BE2C (cell line): ENCODE measurements at regions not wholly inside any gene's neighbourhood (a gene's known extent, or its start where the extent isn't known, plus 50 kb on each side); places are given as distances from the start of the nearest gene placed in this dataset.
A peak's percentile ranks its signal among the peaks of the same experiment; 100 is the strongest.

ENCODE experiments used
- DNase-seq: peaks from one replicate; pipeline ENCODE4 v3.0.0-alpha.2; 2020
- H3K27me3 ChIP-seq: fragments of 250-450 bp; sonication (Bioruptor Pico); 2 replicates; pipeline ENCODE4 v1.5.1; 2020; ENCODE audit warnings: mild to moderate bottlenecking
- H3K36me3 ChIP-seq: fragments of 250-450 bp; sonication (Bioruptor Pico); 2 replicates; pipeline ENCODE4 v1.5.1; 2020; ENCODE audit warnings: mild to moderate bottlenecking
- H3K4me1 ChIP-seq: fragments of 250-450 bp; sonication (Bioruptor Pico); 2 replicates; pipeline ENCODE4 v1.5.1; 2020
- H3K4me3 ChIP-seq: 2 replicates; pipeline ENCODE4 v1.5.1; 2011; ENCODE audit warnings: low read depth, low read length
- H3K9me3 ChIP-seq: fragments of 250-450 bp; sonication (Bioruptor Pico); 2 replicates; pipeline ENCODE4 v1.5.1; 2020
- TF ChIP-seq, protein P1 (sequence below): IDR thresholded peaks from 2 replicates; pipeline ENCODE4 v1.5.1; 2012; ENCODE audit warnings: mild to moderate bottlenecking, low read depth, low read length

DNA sequence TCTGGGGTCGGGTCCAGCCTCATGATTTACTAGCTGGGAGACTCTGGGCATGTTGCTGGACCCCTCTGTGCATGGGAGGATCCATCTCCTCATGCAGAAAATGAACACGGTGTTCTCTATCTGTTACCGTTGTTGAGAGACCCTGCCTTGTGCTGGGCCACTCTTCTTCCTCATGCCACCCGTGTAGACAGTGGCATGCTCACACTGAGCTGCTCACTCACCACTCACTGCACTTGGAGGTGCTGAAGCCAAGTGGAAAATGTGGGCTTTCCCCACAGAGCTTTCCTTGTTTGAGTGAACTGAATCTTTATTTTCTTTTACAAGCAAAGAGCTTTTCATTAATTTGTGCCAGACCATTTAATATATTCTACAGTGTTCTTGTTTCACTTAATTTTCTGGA, 77.5 kb upstream of the GDF10 start:
- H3K4me1 ChIP-seq, result no peaks in the 10 kb centered on the region
- DNase-seq, result no peak
- no peak overlapping the region for H3K4me3 ChIP-seq
- H3K27me3 ChIP-seq, result no peaks in the 10 kb centered on the region
- H3K36me3 ChIP-seq, result no peaks in the 10 kb centered on the region
- H3K9me3 ChIP-seq, result no peaks in the 10 kb centered on the region
- TF ChIP-seq, protein P1, sequence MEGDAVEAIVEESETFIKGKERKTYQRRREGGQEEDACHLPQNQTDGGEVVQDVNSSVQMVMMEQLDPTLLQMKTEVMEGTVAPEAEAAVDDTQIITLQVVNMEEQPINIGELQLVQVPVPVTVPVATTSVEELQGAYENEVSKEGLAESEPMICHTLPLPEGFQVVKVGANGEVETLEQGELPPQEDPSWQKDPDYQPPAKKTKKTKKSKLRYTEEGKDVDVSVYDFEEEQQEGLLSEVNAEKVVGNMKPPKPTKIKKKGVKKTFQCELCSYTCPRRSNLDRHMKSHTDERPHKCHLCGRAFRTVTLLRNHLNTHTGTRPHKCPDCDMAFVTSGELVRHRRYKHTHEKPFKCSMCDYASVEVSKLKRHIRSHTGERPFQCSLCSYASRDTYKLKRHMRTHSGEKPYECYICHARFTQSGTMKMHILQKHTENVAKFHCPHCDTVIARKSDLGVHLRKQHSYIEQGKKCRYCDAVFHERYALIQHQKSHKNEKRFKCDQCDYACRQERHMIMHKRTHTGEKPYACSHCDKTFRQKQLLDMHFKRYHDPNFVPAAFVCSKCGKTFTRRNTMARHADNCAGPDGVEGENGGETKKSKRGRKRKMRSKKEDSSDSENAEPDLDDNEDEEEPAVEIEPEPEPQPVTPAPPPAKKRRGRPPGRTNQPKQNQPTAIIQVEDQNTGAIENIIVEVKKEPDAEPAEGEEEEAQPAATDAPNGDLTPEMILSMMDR, result no peak

DNA sequence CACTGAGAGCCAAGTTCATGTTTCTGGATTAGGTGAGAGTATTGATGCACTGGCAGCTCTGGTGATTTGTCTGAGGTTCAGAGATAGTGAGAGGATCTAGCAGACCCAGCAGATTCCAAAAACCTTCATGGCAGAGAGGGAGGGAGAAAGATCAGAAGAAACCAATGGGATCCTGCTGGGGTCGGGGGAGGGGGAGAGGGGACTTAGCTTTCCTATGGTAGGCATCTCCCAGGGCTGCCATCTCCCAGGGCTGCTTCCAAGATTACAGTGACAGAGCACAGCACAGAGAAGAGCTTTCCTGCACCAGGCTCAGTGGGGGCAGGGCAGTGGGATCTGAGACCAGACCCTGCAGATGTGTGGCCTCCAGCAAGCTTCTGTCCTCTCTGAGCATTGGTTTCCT, 76.8 kb upstream of the GDF10 start:
- H3K4me3 ChIP-seq, result no peak overlapping the region
- H3K36me3 ChIP-seq, result no peaks in the 10 kb centered on the region
- H3K4me1 ChIP-seq, result no peaks in the 10 kb centered on the region
- TF ChIP-seq, protein P1, result no peak
- DNase-seq, result no peak
- no peaks in the 10 kb centered on the region for H3K27me3 ChIP-seq
- no peaks in the 10 kb centered on the region for H3K9me3 ChIP-seq

DNA sequence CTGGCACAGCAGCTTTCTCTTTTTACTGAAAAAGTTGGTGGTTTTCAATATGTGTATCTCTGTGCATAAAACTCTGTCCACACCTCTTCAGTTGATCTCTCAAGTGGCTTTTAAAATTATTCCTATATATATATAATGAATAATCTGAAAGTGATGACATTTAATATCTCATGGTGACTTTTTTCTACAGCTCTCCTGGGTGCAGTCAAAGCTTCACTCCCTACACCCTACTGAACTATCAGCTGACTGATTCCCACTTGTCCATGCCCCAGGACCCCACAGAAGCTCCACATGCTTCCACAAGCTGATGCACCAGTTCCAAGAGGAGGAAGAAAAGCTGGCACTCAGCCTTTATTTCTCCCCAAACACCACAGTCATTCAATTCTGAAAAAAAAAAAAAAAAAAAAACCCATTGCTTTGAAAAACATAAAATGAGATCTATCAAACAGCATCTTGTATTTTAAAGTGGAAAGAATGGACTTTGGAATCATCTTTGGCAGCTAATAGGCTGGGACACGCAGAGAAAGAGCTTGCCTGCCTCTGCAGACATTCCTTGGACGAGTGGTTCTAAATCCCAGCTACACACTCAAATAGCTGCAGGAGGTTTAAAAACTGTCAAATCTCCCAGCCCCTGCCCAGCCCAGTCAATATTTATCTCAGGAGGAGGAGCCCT, 75.3 kb upstream of the GDF10 start:
- Histone ChIP-seq H3K36me3 (no peaks in the 10 kb centered on the region), H3K4me3 (no peak overlapping the region), H3K9me3 (no peaks in the 10 kb centered on the region), H3K4me1 (no peaks in the 10 kb centered on the region), H3K27me3 (no peaks in the 10 kb centered on the region)
- no peak for DNase-seq
- TF ChIP-seq, protein P1, result no peak

DNA sequence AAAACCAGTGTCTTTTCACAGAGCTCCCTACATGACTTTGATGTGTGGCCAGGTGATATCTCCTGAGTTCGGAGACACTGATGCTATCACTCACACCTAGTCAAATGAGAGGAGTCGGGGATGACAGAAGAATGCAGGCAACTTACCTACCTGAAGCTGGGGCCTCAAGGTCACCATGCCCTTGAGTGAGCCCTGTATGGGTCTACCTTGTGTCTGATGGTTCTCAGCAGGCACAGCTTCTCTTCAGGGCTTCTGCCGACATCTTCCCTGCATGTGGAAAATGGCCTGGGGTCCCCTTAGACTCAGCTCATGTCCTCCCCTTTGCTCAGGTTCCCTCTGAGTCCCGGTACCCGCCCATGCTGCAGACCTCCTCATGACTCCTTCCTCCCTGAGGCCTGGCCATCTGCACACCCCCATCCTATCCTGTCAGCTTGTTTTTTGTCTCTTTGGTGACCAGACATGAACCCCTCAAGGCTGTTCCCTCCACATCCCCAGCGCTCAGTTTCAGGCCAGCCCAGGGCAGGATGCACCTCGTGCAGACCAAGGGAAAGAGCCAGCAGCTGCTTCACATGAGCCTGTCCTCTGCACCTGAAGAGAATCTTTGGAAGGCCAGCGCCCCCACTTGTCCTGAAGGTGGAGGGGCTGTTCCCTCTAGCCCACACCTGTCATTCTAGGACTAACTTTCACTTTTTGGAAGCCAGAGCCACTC, 74.6 kb upstream of the GDF10 start:
- Histone ChIP-seq H3K27me3 (no peaks in the 10 kb centered on the region), H3K36me3 (no peaks in the 10 kb centered on the region), H3K4me3 (no peak overlapping the region), H3K9me3 (no peaks in the 10 kb centered on the region), H3K4me1 (no peaks in the 10 kb centered on the region)
- TF ChIP-seq, protein P1, result no peak
- no peak for DNase-seq

DNA sequence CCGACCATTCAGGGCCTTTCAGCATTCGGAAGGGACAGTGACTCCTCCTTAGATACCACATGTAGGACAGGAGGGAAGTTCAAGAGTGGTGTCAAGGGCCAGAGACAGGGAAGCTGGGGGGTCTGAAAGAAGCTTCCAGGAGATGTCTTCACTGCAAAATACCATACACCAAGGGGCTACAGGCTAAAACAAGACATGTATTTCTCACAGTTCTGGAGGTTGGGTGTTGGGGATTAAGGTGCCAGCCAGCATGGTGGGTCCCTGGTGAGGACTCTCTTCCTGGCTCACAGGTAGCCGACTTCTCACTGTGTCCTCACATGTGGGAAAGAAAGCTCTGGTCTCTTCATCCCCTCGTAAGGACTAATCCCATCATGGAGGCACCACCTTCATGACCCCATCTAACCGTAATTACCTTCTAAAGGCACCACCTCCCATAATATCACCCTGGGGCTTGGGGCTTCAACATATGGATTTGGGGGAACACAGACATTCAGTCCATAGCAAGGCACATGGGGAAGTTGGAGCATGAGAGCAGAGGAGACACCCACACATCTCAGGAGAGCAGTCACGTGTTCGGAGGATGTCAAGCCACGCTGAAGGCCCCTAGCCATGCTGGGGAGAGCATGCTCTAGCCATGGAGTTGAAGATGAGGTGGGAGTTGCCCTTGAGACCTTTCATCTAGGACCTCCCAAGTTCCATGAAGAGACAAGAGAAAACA, 73.9 kb upstream of the GDF10 start:
- H3K4me3 ChIP-seq, result no peak overlapping the region
- no peak for DNase-seq
- no peaks in the 10 kb centered on the region for H3K4me1 ChIP-seq
- H3K36me3 ChIP-seq, result no peaks in the 10 kb centered on the region
- no peaks in the 10 kb centered on the region for H3K9me3 ChIP-seq
- TF ChIP-seq, protein P1, result no peak
- H3K27me3 ChIP-seq, result no peaks in the 10 kb centered on the region

DNA sequence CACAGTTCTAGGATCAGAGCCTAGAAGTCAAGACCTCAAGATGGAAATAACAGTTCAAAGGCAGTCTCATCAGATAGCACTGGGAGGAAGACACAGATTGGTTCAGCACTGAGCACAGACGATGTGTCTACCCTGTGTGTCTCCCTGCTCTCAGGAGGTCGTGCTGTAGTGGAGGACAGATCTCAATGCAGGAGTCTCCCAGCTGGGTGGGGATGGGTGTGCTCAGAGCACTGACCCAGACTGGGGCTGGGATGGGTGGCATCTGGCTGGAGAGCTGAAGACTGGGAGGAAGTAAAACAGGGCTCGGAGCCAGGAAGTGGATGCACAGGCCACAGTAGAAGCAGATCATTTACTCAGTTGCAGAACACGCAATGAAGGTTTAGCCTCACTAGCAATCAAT, 69.5 kb upstream of the GDF10 start:
- TF ChIP-seq, protein P1, result no peak
- peak; percentile 16 for DNase-seq

More for the DNA sequence above, 69.5 kb upstream of the GDF10 start:
- no peaks in the 10 kb centered on the region for H3K27me3 ChIP-seq
- no peak overlapping the region for H3K4me3 ChIP-seq
- H3K36me3 ChIP-seq, result no peaks in the 10 kb centered on the region
- no peaks in the 10 kb centered on the region for H3K9me3 ChIP-seq
- no peaks in the 10 kb centered on the region for H3K4me1 ChIP-seq
